ENCODE measurements at regions not wholly inside any gene's neighbourhood (a gene's known extent, or its start where the extent isn't known, plus 50 kb on each side); places are given as distances from the start of the nearest gene placed in this dataset.

DNA sequence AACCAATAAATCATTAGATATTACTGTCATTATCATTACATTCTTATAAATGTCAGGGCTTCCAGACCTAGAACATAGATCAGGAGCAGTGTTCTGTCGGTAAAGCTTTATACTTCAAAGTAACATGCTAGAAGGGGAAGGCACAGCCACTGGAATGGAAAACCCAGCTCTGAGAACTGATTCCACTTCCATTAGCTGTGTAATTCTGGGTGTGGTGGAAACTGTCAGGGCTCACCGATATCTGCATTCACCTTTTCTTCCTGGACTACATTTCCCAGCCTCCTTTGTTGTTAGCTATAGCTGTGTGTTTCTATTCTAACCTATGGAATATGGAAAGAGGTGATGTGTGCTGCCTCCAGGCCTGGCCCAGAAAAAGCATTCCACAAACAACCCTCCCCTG lies 585.8 kb downstream of the BUD13 start:
- TF ChIP-seq, protein P1, sequence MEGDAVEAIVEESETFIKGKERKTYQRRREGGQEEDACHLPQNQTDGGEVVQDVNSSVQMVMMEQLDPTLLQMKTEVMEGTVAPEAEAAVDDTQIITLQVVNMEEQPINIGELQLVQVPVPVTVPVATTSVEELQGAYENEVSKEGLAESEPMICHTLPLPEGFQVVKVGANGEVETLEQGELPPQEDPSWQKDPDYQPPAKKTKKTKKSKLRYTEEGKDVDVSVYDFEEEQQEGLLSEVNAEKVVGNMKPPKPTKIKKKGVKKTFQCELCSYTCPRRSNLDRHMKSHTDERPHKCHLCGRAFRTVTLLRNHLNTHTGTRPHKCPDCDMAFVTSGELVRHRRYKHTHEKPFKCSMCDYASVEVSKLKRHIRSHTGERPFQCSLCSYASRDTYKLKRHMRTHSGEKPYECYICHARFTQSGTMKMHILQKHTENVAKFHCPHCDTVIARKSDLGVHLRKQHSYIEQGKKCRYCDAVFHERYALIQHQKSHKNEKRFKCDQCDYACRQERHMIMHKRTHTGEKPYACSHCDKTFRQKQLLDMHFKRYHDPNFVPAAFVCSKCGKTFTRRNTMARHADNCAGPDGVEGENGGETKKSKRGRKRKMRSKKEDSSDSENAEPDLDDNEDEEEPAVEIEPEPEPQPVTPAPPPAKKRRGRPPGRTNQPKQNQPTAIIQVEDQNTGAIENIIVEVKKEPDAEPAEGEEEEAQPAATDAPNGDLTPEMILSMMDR (IDR thresholded peaks at IDR 0.05; ENCODE audit: low read depth, low read length), result no peak
- no peak overlapping the region for H3K4me3 ChIP-seq (ENCODE audit: low read depth, low read length)

- H3K4me3 ChIP-seq (ENCODE audit: low read depth, low read length), result no peak overlapping the region
- TF ChIP-seq, protein P1 (IDR thresholded peaks at IDR 0.05; ENCODE audit: low read depth, low read length), result no peak
Observed at GRCh38 chr11:116185551-116185950, 587.2 kb downstream of the BUD13 start.

- TF ChIP-seq, protein P1 (IDR thresholded peaks at IDR 0.05; ENCODE audit: low read depth, low read length), result no peak
Observed at GRCh38 chr11:116184763-116185162, 588.0 kb downstream of the BUD13 start.

DNA sequence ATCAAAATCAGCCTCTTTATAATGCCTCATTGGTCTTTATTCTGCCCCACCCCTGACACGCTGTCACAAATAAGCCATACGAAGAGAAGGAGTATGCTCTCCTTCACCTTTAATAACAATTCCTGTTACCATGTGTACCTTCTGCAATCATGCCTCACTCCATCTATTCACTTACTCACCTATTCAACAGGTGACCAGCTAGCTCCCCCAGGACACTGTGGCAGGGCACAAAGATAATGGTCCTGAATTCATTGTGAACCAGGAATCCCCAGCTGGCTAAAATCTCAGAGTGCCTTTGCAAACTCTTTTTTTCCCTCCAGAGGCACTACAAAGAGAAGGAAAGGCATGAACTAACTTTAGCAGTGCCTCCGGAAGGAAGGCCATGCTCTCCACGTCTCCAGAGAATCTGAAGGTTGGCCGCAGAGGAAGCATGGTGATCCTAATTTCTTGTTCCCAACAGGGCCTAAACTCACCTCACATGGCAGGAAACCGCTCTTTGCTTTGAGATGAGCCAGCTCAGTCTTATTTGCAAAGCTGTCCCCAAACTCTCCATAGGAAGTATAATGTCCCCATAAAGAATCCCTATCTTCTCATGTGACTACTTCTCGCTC lies 590.3 kb downstream of the BUD13 start:
- TF ChIP-seq, protein P1 (IDR thresholded peaks at IDR 0.05; ENCODE audit: low read depth, low read length), result no peak

More at GRCh38 chr11:116184763-116185162, 588.0 kb downstream of the BUD13 start:
- no peak overlapping the region for H3K4me3 ChIP-seq (ENCODE audit: low read depth, low read length)

DNA sequence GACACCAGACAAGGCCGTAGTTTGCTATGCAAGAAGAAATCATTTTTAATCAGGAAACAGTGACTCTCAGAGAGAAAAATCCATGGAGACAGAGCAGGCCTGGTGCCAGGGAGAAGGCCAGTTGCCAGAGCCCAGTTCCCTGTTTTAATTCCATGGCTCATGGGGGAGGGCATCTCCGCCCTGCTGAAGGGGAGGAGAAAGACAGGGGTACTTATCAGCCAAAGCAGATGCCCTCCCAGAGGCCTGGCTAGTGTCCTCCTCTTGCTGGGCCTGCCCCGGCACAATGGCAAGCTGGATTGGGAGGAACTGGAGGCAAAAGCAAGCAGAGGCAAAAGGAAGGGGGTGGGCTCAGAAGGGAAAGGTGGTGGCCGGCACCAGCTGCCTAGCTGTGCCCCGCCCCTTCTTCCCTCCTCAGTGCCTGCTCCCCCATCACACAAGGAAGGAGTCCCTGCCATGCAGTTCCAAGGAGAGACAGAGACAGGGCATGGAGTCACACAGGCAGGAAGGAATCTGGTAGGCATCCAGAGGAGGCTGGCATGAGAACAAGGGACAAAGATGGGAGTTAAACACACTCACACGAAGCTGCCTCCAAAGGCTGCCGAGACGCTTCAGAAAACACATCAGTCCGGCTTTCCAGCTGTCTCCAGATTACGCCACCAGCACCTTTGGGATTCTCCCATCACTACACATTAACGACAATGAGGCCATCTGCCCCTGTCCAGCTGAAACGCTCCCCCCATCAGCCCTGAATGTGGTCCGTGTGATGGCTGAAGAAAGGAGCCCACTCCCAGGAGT lies 591.8 kb downstream of the BUD13 start:
- TF ChIP-seq, protein P1 (IDR thresholded peaks at IDR 0.05; ENCODE audit: low read depth, low read length), result no peak

More for the DNA sequence above, 590.3 kb downstream of the BUD13 start:
- H3K4me3 ChIP-seq (ENCODE audit: low read depth, low read length), result no peak overlapping the region

GRCh38 chr11:116179401-116179800 lies 593.4 kb downstream of the BUD13 start:
- TF ChIP-seq, protein P1 (IDR thresholded peaks at IDR 0.05; ENCODE audit: low read depth, low read length), result no peak
- H3K4me3 ChIP-seq (ENCODE audit: low read depth, low read length), result no peak overlapping the region

More for the DNA sequence above, 591.8 kb downstream of the BUD13 start:
- no peak overlapping the region for H3K4me3 ChIP-seq (ENCODE audit: low read depth, low read length)
